ENCODE measurements at regions not wholly inside any gene's neighbourhood (a gene's known extent, or its start where the extent isn't known, plus 50 kb on each side); places are given as distances from the start of the nearest gene placed in this dataset.

DNA sequence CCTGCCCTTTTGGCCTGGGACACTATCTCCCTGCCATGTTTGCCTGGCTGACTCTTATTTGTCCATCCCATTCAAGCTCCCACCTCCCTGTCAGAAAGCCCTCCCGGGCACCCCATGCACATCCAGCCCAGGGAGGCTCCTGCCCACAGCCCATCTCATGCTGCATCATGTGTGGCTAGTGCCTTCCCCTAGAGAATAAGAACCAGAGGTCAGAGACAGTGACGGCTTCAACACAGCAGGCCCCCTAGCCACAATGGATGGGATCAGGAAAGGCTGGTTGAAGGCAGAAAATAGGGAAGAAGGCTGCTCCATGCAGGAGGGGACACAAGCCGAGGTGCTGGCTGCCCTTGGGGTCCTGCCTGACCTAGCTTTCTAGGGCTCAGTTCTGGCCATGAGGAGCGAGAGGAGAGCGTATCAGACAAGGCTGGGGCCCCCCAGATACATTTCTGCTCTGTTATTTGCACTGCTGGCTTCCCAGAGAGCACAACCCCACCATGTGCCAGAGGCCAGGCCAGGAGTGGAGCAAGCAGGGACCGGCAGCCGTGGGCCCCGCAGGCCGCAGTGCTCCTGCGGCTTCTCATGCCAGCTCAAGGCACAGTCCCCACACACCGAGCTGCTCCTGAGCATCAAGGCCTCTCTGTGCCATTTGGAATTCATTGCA, 161.1 kb upstream of the ZMIZ1 start:
- peaks cover 6% of the 10 kb centered on the region for H3K27me3 Mint-ChIP-seq (ENCODE audit: unreplicated experiment)
- no peaks in the 10 kb centered on the region for H3K36me3 Mint-ChIP-seq (ENCODE audit: unreplicated experiment)
- H3K4me3 Mint-ChIP-seq (ENCODE audit: unreplicated experiment), result no peak overlapping the region
- peaks cover 16% of the 10 kb centered on the region for H3K4me1 Mint-ChIP-seq (ENCODE audit: unreplicated experiment)
- DNase-seq (ENCODE audit: extremely low spot score, unreplicated experiment), result no peak
- no peaks in the 10 kb centered on the region for H3K9me3 Mint-ChIP-seq (ENCODE audit: unreplicated experiment)
- TF ChIP-seq, protein P1, sequence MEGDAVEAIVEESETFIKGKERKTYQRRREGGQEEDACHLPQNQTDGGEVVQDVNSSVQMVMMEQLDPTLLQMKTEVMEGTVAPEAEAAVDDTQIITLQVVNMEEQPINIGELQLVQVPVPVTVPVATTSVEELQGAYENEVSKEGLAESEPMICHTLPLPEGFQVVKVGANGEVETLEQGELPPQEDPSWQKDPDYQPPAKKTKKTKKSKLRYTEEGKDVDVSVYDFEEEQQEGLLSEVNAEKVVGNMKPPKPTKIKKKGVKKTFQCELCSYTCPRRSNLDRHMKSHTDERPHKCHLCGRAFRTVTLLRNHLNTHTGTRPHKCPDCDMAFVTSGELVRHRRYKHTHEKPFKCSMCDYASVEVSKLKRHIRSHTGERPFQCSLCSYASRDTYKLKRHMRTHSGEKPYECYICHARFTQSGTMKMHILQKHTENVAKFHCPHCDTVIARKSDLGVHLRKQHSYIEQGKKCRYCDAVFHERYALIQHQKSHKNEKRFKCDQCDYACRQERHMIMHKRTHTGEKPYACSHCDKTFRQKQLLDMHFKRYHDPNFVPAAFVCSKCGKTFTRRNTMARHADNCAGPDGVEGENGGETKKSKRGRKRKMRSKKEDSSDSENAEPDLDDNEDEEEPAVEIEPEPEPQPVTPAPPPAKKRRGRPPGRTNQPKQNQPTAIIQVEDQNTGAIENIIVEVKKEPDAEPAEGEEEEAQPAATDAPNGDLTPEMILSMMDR (IDR thresholded peaks at IDR 0.05), result no peak
- H3K27ac Mint-ChIP-seq (ENCODE audit: unreplicated experiment), result no peak overlapping the region

DNA sequence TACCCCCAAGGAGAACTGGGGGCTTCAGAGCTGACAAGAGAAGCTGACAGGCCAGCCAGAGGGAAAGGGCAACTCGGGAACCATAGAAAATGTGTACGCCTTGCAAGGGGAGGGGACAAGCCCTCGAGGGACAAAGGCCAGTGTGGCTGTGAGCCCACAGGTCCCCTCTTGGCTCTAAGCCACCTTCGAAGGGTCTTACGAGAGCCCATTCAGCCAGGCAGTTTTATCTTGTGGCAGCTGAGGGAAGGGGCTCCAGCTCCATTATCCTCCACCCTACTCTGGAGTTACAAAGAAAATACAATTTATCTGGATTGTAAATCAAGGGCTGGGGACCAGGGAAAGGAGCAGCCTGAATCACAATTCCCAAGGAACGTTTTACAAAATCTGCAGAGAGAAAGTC, 159.5 kb upstream of the ZMIZ1 start:
- no peak for DNase-seq (ENCODE audit: extremely low spot score, unreplicated experiment)
- peaks cover 18% of the 10 kb centered on the region for H3K4me1 Mint-ChIP-seq (ENCODE audit: unreplicated experiment)
- no peak overlapping the region for H3K27ac Mint-ChIP-seq (ENCODE audit: unreplicated experiment)
- H3K4me3 Mint-ChIP-seq (ENCODE audit: unreplicated experiment), result no peak overlapping the region
- H3K27me3 Mint-ChIP-seq (ENCODE audit: unreplicated experiment), result peaks cover 6% of the 10 kb centered on the region
- H3K36me3 Mint-ChIP-seq (ENCODE audit: unreplicated experiment), result no peaks in the 10 kb centered on the region
- TF ChIP-seq, protein P1 (IDR thresholded peaks at IDR 0.05), result no peak
- no peaks in the 10 kb centered on the region for H3K9me3 Mint-ChIP-seq (ENCODE audit: unreplicated experiment)

DNA sequence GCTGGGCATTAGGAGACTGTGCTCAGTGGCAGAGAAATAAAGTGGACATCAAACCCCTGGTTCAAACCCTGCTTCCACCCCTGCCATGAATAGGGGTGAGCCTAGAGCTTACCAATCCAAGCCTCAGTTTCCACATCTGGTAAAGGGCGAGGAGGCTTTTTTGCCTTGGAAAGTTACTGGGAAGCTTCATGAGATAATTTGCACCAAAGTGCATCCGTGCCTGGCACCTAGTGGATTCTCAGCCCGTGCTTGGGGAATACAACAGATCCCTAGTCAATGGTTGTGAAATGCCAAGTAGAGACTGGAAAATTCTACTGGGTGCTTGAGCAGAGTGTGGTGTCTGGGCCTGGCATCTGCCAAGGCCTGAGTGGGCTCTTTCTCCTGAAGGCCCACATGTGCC, 158.7 kb upstream of the ZMIZ1 start:
- no peak overlapping the region for H3K27ac Mint-ChIP-seq (ENCODE audit: unreplicated experiment)
- TF ChIP-seq, protein P1 (IDR thresholded peaks at IDR 0.05), result no peak
- DNase-seq (ENCODE audit: extremely low spot score, unreplicated experiment), result no peak
- H3K36me3 Mint-ChIP-seq (ENCODE audit: unreplicated experiment), result no peaks in the 10 kb centered on the region
- peaks cover 6% of the 10 kb centered on the region for H3K27me3 Mint-ChIP-seq (ENCODE audit: unreplicated experiment)
- H3K4me1 Mint-ChIP-seq (ENCODE audit: unreplicated experiment), result peaks cover 26% of the 10 kb centered on the region
- H3K4me3 Mint-ChIP-seq (ENCODE audit: unreplicated experiment), result no peak overlapping the region
- H3K9me3 Mint-ChIP-seq (ENCODE audit: unreplicated experiment), result no peaks in the 10 kb centered on the region

- Mint-ChIP-seq H3K27ac (ENCODE audit: unreplicated experiment) (no peak overlapping the region), H3K36me3 (ENCODE audit: unreplicated experiment) (no peaks in the 10 kb centered on the region), H3K27me3 (ENCODE audit: unreplicated experiment) (peaks cover 3% of the 10 kb centered on the region), H3K9me3 (ENCODE audit: unreplicated experiment) (no peaks in the 10 kb centered on the region), H3K4me1 (ENCODE audit: unreplicated experiment) (peaks cover 28% of the 10 kb centered on the region), H3K4me3 (ENCODE audit: unreplicated experiment) (no peak overlapping the region)
- TF ChIP-seq, protein P1 (IDR thresholded peaks at IDR 0.05), result no peak
- no peak for DNase-seq (ENCODE audit: extremely low spot score, unreplicated experiment)
Measured at GRCh38 chr10:78910476-78910875, 158.3 kb upstream of the ZMIZ1 start.

DNA sequence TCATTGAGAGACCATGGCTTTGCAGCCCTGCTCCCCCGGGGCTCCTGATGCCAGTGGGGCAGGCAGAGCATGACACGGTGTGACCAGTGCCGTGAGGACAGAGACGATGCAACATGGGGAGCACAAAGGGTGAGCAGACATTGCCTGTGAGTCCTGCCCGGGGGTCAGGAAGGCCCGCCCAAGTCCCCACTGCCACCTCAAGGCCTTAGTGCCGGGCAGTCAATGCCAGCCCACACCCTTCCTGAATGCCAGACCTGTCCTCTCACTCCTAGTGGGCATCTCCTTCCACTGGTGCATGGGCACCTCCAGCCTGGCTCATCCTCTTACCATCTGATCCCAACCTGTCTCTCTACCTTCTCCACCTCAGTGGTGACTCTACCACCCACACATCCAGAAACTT, 157.9 kb upstream of the ZMIZ1 start:
- TF ChIP-seq, protein P1 (IDR thresholded peaks at IDR 0.05), result no peak
- peaks cover 28% of the 10 kb centered on the region for H3K4me1 Mint-ChIP-seq (ENCODE audit: unreplicated experiment)
- no peak overlapping the region for H3K27ac Mint-ChIP-seq (ENCODE audit: unreplicated experiment)
- H3K27me3 Mint-ChIP-seq (ENCODE audit: unreplicated experiment), result peaks cover 3% of the 10 kb centered on the region
- H3K4me3 Mint-ChIP-seq (ENCODE audit: unreplicated experiment), result no peak overlapping the region
- DNase-seq (ENCODE audit: extremely low spot score, unreplicated experiment), result no peak
- H3K36me3 Mint-ChIP-seq (ENCODE audit: unreplicated experiment), result no peaks in the 10 kb centered on the region
- H3K9me3 Mint-ChIP-seq (ENCODE audit: unreplicated experiment), result no peaks in the 10 kb centered on the region
